CD4-positive, alpha-beta T cell treated with Interleukin-17A for 4 hours (primary cell): ENCODE measurements at regions not wholly inside any gene's neighbourhood (a gene's known extent, or its start where the extent isn't known, plus 50 kb on each side); places are given as distances from the start of the nearest gene placed in this dataset.
"Not testable (repeated sequence)": the region's sequence is repeated elsewhere in the genome, so short reads cannot be mapped to it uniquely, and the experiment has no call there.

Experiments
- DNase-seq: peaks from one replicate; pipeline ENCODE4 v3.0.0-alpha.2; 2020; ENCODE audit warnings: mixed read lengths

DNA sequence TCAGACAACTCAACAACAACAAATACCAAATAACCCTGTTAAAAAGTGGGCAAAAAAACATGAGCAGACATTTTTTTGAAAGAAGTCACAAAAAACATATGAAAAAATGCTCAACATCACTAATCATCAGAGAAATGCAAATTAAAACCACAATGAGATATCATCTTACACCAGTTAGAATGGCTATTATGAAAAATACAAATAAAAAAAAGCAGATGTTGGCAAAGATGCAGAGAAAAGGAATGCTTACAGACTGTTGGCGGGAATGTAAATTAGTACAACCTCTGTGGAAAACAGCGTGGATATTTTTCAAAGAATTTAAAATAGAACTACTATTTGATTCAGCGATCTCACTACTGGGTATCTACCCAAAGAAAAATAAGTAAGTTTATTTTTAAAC is 114.0 kb downstream of the SLC38A4 start:
- no peak for DNase-seq

DNA sequence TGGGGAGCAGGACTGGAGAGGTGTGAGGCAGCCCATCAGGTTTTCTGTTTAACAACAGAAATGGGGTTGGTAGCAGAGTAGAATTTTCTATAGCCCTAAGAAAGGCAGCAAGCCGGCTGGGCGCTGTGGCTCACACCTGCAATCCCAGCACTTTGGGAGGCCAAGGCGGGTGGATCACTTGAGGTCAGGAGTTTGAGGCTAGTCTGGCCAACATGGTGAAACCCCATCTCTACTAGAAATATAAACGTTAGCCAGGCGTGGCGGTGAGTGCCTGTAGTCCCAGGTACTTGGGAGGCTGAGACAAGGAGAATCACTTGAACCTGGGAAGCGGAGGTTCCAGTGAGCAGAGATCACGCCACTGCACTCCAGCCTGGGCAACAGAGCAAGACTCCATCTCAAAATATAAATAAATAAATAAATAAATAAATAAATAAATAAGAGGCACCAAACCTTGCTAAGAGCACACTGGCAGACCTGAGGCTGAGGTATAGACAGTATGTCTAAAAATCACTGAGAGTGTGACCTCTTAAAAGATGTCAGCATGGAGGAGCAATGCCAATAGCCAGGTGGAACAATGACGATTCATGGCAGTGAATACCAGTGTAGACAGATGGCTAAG is 115.6 kb downstream of the SLC38A4 start:
- no peak for DNase-seq

- DNase-seq, result no peak
These were observed 123.0 kb downstream of the SLC38A4 start for GRCh38 chr12:46702581-46703344.

DNA sequence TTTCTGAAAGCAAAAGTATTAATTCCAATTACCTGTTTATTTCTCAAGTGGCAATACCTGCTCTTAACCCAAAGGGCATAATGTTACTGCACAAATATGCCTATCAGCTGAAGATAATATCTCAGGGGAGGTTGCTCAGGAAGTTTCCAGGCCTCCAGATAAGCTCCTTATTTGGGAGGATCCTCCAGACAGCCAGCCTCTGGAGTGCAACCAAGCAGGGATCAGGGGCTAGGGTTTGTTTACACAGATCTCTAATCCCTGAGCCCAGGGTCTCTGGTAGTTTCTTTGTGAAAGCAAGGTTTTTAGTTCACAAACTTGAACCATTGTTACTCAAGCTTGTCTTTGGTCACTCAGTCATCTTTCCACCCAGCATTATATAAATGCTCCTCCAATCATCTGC is 124.4 kb downstream of the SLC38A4 start:
- DNase-seq, result no peak

DNA sequence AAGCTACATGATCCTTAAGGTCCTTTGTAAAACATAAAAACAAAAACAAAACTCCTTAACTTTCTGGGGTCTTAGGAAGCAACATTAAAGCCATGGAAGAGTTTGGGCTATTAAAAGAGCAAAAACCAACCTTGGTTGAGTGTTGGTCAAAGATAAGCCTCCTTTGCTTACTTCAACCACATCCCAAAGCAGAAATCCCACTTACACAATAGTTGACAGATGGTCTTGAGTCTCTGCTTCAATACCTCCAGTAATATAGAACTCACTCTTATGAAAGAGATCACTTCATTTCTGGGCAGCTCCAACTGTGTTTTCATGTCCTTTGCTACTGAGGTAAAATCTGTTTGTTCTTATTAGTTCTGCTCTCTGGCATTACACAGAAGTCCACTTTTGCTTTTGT is 125.8 kb downstream of the SLC38A4 start:
- no peak for DNase-seq

GRCh38 chr12:46698003-46698402 is 127.8 kb downstream of the SLC38A4 start:
- no peak for DNase-seq

DNA sequence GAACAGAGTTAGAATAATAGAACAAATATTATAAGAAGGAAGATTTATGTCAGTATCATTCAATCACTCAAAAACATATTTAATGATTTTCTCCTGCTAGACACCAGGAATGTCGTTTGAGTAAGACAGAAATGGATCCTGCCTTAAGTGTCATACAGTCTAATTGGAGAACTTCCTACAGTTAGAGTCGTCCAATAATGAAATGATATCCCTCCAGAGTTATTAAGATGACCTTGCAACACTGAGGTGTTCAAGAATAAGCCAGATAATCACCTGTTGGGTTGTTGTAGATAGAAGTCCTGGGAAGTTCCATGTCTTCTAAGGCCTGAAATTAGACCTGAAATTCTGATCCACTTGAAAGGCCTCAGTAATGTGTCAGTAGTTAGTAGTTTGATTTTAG is 132.3 kb downstream of the SLC38A4 start:
- DNase-seq, result no peak

GRCh38 chr12:46693034-46693433 is 132.8 kb downstream of the SLC38A4 start:
- DNase-seq, result no peak

- DNase-seq, result no peak
These were observed 133.2 kb downstream of the SLC38A4 start for GRCh38 chr12:46692606-46693005.

- DNase-seq, result no peak
These were observed 139.4 kb downstream of the SLC38A4 start for GRCh38 chr12:46686267-46686942.

GRCh38 chr12:46684243-46684642 is 141.6 kb downstream of the SLC38A4 start:
- DNase-seq, result not testable (repeated sequence)

DNA sequence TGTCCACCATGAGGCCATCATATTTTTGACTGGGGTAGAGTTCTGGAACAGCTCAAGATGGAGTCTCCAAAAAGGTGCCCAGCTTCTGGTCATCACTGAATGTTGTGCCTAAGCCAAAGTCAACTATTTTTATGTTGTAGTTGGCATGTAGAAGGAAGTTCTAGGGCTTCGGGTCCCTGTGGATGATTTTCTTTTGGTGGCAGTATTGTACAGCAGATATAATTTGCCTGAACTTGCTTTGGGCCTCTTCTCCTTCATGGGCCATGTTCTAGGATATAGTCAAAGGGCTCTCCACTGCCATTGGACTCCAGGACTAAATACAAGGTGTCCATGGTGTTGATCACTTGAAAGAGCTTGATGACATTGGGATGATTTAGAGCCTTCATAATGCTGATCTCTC is 143.6 kb downstream of the SLC38A4 start:
- DNase-seq, result no peak

DNA sequence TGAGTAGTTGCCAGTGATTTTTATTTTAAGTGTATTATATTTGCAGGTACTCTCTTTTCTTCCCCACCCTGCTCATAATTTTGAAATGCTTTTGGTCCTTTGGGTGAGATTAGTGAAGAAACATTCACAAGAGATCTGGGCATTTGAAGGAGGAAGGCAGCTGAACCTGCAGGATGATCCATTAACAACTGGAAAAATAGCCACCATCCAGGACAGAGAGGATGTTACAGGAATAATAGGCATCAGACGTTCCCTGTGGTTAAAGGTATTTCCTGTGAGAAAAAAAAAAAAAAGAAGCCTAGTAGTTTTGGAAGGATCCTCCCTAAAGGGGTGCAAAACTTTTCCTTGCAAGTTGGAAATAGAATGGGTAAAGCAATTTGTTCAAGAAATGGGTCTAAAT is 145.3 kb downstream of the SLC38A4 start:
- no peak for DNase-seq

DNA sequence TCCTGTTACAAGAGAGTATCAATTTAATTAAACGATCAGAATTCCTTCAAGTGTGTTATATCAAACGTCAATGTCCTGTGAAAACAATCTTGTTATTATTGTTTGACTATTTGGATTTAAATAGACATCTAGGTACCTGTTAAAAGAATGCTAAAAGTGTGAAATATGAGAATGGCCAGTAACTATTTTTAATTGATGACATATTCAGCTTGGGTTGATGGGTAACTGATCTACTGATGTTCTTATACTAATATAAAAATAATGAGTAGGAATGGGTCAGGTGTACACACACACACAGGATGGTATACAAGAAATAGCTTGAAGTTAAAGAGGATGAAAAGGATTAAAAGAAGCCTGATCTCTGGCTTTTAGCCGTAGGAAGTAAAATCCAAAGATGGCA is 146.0 kb downstream of the SLC38A4 start:
- DNase-seq, result no peak

GRCh38 chr12:46678426-46678825 is 147.4 kb downstream of the SLC38A4 start:
- DNase-seq, result no peak

DNA sequence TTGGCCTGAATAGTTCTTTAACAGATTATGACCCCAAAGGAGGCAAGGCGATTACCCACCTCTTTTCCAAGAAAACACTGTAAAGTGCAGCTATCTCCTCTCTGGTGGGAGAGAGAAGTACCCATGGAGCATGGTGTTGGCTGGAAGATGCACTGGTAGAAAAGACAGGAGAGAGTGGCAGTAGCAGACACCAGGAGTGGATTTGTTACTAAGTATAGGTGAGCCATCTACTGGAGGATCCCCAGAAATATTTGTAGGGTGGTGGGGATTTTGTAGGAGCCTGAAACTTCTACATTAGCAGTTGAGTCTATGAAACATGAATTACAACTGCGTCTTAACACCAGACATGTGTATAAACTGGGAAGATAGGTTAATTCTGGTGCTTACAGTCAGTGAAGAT is 148.0 kb downstream of the SLC38A4 start:
- DNase-seq, result no peak

DNA sequence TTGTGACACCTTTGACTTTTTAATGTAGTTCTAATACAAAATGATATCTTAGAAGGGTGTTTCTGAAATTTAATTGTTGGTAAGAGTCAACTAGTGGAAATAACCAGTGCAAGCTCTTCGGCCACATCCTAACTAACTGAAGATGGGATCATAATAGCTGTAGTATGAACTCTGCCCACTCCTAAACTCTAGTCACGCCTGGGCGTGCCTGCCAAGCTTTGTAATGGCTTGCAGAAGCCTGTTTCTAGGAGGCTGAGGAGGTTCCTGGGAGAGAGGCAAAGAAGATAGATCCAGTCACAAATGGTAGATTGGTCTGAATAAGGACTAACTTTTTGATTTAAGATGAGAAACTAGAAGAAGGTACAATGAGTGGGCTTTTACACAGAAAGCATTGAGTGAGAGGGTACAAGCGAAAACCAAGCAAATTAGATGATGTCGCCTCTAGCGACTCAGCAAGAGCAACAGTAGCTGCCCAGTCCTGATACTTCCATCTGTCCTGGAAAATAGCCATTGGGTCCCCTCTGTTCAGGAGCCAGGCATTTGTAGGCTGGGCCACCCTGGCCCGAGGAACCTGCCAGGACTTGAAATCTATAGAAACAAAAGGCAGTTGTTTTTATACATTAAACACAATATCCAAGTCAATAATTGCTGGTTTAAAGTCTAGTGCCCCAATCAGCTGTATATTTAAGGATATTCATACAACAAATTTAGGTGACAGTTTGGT is 148.8 kb downstream of the SLC38A4 start:
- no peak for DNase-seq

DNA sequence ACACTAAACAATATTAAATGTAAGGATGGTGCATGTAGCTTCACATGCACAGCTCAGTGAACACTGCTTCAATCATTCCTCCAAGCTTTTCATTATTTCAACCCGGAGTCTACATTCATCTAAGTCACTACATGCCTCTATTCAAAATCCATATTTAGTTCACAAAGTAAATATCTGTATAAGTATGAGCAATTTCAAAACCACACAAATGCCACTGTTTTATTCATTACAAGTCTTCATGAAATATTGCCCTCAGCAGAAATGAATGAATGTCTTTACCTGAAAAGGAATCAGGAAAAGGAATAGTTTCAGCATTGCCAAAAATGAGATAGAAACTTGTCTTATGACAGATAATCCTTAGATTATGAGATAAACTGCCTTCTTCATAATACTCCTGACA is 149.4 kb downstream of the SLC38A4 start:
- DNase-seq, result no peak

DNA sequence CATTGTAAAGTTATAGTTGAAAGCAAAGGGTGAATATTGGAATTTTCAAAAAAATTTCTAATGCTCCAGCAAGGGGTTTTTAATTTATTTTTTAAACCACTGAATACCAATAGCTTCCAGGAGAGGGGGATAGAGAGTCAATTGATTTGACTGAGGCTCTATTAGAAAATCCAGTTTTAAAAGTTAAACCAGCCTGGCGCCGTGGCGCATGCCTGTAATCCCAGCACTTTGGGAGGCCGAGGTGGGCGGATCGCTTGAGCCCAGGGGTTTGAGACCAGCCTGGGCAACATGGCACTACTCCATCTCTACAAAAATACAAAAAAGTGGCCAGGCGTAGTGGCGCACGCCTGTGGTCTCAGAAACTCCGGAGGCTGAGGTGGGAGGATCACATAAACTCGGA is 150.1 kb downstream of the SLC38A4 start:
- no peak for DNase-seq

GRCh38 chr12:46674800-46675199 is 151.0 kb downstream of the SLC38A4 start:
- DNase-seq, result no peak

DNA sequence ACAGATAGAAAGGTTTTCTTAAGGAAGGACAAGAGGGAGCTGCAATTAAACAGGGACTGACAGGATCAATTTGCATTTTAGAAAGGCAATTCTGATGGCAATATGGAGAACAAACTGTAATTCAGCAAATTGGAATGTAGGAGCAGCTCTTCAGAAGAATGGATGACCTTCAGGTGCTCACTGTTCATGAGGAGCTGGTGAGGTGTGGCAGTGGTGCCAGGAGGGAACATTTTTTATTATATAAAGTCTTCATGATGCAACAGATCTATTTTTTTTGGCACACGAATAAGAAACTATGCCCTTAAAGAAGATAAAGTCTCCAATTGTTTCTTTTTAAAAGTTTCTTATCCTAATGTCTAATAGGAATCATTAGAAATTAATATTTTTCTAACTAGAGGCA is 151.7 kb downstream of the SLC38A4 start:
- DNase-seq, result no peak

GRCh38 chr12:46671102-46671501 is 154.7 kb downstream of the SLC38A4 start:
- no peak for DNase-seq

- DNase-seq, result no peak
These were observed 155.2 kb downstream of the SLC38A4 start for GRCh38 chr12:46670636-46671035.

DNA sequence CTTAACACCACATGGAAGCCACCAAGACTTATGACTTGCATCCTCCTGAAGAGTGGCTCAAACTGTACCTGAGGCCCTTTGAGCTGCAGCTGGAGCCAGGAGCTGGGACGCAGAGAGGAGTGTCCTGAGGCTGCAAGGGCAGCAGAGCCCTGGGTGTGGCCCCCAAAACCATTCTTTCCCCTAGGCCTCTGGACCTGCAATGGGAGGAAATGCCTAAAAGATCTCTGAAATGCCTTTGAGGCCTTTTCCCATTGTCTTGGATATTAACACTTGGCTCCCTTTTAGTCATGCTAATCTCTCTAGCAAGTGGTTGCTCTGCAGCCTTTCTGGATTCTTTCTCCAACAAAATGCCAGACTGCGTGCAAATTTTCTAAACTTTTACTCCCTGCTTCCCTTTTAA is 156.1 kb downstream of the SLC38A4 start:
- DNase-seq, result no peak
